Muscle of leg (tissue), 3 donors: ENCODE measurements at regions not wholly inside any gene's neighbourhood (a gene's known extent, or its start where the extent isn't known, plus 50 kb on each side); places are given as distances from the start of the nearest gene placed in this dataset.

Source experiments
- DNase-seq: peaks from one replicate; pipeline ENCODE4 v3.0.0; 2013
- H3K27ac ChIP-seq: one replicate; pipeline ENCODE4 v1.5.1; 2013; ENCODE audit warnings: mild to moderate bottlenecking, low read length, control low read depth
- H3K27me3 ChIP-seq: one replicate; pipeline ENCODE4 v1.6.1; 2013; ENCODE audit warnings: low read length; ENCODE audit not compliant: control insufficient read depth, insufficient read depth
- H3K36me3 ChIP-seq: one replicate; pipeline ENCODE4 v1.6.1; 2013; ENCODE audit warnings: low read length; ENCODE audit not compliant: control insufficient read depth, insufficient read depth
- H3K4me1 ChIP-seq: one replicate; pipeline ENCODE4 v1.6.1; 2013; ENCODE audit warnings: low read length; ENCODE audit not compliant: control insufficient read depth, insufficient read depth
- H3K4me3 ChIP-seq: one replicate; pipeline ENCODE4 v1.5.1; 2013; ENCODE audit warnings: low read length, control low read depth
- H3K9me3 ChIP-seq: replicated peaks from 2 replicates; pipeline ENCODE4 v1.6.1; 2013; ENCODE audit warnings: low read depth, low read length; ENCODE audit not compliant: control insufficient read depth
- WGBS: methylation state at CpG from one replicate; pipeline ENCODE4 v1.1.5; 2013; ENCODE audit warnings: missing lambda C conversion rate; ENCODE audit not compliant: insufficient coverage; 5-methylcytosine and 5-hydroxymethylcytosine counted together

DNA sequence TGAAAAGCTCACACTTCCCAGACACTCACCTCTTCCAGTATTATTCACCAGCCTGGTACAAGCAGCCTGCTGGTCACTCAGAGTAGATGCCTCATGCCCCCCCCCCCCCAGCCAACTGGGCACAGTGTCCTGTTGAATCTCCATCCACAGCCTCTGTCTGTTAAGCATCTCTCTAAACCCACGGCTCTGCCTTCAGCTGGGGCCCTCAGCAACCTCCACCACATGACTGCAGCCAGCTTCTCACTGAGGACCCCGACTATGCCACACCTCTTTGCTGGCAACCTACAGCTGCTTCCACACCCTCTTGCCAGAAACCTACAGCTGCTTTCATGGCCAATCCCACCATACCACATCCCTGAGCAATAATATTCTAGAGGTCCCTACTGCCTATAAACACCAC, 113.1 kb downstream of the RHOU start:
- Histone ChIP-seq H3K27me3 (no peaks in the 10 kb centered on the region), H3K9me3 (no peaks in the 10 kb centered on the region), H3K27ac (no peak overlapping the region), H3K4me3 (no peak overlapping the region), H3K36me3 (no peaks in the 10 kb centered on the region), H3K4me1 (peaks cover 13% of the 10 kb centered on the region)
- DNase-seq: no peak
- 37% methylated on average over 2 of the region's 2 CpGs for WGBS

DNA sequence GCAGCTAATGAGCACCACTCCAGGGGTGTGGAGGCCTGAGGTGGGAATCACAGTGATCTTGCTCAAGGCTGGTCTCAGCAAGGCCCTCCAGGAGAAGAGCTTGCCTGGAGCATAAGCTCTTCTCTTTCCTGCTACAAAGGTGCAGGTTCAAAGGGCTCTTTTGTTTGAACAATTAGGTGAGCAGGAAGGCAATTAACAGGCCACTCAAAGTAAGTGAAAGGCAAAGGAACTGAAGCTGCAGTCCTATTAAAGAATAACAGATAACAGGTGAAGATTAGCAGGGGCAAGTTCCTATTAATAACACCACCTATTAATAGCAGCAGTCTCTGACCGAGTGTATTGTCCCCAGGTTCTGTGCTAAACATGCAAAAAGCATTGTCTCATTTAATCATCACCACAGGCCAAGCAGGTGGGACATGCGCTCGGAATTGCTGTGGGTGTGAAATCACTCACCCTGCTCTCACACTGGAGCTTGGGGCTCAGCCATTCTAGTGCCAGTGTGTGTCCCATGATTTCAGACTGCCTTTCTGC, 113.8 kb downstream of the RHOU start:
- Histone ChIP-seq H3K36me3 (no peaks in the 10 kb centered on the region), H3K27me3 (no peaks in the 10 kb centered on the region), H3K27ac (no peak overlapping the region), H3K4me1 (peaks cover 13% of the 10 kb centered on the region), H3K4me3 (no peak overlapping the region), H3K9me3 (no peaks in the 10 kb centered on the region)
- WGBS: 85% methylated on average over 3 of the region's 3 CpGs
- DNase-seq: no peak

DNA sequence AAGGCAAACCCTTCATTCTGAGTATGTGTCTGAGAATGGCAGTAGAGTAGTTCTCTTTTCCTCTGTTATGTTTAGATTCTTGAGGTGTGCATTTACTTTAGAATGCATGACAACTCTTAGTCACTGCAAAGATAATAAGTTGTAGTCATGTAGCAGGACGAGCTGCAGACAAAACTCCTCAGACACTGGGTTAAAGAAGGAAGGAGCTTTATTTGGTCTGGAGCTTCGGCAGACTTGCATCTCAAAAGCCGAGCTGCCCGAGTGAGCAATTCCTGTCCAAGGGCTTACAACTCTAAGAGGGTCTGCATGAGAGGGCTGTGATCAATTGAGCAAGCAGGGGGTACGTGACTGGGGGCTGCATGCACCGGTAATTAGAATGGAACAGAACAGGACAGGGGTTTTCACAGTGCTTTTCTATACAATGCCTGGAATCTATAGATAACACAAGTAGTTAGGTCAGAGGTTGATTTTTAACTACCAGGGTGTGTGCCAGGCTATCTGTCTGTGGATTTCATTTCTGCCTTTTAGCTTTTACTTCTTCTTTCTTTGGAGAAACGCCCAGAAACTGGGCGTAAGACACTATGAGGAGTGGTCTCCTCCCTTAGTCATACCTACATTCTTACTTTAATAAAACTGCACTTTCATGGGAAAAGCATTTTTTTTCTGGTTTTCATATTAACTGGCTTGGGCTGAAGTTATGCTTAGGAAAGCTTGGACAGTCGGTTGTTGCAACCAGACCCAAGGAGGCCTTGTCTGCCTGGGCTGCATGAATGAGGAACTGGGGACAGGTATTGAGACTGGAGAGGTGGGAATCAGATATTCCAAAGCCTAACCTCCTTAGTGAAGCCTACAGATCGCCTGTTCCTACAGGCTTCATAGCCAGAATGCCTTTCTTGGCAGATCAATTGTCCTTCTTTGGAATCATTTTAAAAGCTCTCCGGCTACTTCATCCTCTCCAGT, 115.1 kb downstream of the RHOU start:
- no peak overlapping the region for H3K27ac ChIP-seq
- DNase-seq: no peak
- WGBS: 81% methylated on average over 4 of the region's 11 CpGs
- peaks cover 13% of the 10 kb centered on the region for H3K4me1 ChIP-seq
- H3K4me3 ChIP-seq: no peak overlapping the region
- no peaks in the 10 kb centered on the region for H3K36me3 ChIP-seq
- H3K27me3 ChIP-seq: no peaks in the 10 kb centered on the region
- H3K9me3 ChIP-seq: no peaks in the 10 kb centered on the region

DNA sequence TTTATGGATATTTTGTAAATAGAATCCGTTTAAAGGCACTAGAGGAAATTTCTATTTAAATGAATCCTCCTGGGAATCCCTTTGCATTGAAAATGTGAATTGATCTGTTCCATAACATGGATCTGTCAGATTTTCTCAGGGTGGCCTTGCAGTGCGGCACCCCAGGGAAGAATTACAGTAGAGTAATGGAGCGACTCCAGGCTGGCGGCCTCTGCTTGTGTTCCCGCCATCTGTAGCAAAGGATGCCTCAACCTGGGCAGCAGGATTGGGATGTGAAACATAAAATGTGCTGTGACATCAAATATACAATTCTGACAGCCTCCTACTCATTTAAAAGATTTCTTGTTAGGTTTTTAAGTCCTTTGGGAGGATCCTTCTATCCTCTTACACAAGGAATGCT, 115.9 kb downstream of the RHOU start:
- peaks cover 3% of the 10 kb centered on the region for H3K27me3 ChIP-seq
- WGBS: 87% methylated on average over 3 of the region's 5 CpGs
- no peak for DNase-seq
- H3K4me1 ChIP-seq: peaks cover 13% of the 10 kb centered on the region
- H3K27ac ChIP-seq: no peak overlapping the region
- H3K36me3 ChIP-seq: no peaks in the 10 kb centered on the region
- no peaks in the 10 kb centered on the region for H3K9me3 ChIP-seq
- H3K4me3 ChIP-seq: no peak overlapping the region

DNA sequence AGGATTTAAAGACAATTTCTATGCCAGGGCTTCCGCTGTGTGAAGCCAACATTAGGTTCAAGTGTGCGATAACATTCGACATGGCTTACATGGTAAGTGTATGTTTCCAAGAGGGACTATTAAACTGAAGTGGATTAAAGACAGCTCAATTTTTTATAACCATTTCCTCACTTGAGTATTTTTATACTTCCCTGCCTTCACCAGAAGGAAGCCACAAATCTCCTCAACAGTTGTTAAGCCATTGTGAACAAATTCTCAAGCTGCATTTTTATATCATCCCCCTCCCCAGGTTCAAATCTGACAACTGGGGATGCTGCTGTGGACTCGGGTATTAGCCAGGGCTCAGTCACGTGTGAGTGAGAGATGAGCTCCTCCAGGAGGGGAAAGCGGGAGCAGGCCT, 116.3 kb downstream of the RHOU start:
- H3K4me1 ChIP-seq: peaks cover 13% of the 10 kb centered on the region
- DNase-seq: no peak

DNA sequence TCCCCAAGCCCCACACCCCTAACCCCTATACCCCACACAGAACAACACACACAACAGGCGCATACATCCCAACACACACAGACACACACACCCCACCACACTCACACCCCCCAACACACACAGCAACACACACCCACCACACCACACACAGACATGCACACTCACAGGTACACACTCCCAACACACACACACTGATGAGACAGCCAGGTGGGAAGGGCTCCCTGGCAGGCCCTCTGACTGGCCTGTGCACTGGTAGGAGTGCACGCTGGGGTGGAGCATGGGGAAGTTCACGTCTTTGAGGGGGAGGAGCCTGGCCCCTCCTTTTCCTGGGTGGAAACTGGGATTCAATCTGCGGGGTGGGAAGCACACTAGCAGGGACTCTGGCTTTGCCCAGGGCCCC, 116.7 kb downstream of the RHOU start:
- peaks cover 13% of the 10 kb centered on the region for H3K4me1 ChIP-seq
- 100% methylated on average over 1 of the region's 4 CpGs for WGBS

More for the DNA sequence above, 116.3 kb downstream of the RHOU start:
- Histone ChIP-seq H3K27ac (no peak overlapping the region), H3K4me3 (no peak overlapping the region), H3K36me3 (no peaks in the 10 kb centered on the region), H3K27me3 (peaks cover 3% of the 10 kb centered on the region), H3K9me3 (no peaks in the 10 kb centered on the region)
- WGBS: 60% methylated on average over 1 of the region's 6 CpGs

DNA sequence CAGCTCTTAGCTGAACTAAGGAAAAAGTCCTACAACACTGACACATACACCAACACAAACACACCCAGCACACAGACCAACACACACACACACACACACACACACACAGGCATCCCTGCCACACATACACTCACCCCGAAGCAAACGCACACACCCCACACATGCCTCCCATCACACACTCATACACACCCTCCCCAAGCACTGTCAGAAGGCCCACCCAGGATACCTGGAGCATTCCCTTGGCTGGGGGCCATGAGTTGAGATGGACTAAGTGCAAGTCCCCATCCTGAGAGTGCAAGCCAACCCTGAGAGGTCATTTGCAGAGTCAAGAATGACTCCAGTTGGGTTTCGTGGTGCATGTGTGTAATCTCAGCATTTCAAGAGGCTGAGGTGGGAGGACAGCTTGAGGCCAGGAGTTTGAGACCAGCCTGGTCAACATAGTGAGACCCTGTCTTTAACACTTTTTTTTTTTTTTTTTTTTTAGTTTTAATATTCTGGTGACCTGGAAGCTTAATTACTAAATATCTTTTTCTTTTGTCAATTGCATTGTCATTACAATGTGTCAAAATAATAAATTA, 117.3 kb downstream of the RHOU start:
- Histone ChIP-seq H3K4me1 (peaks cover 13% of the 10 kb centered on the region), H3K27ac (no peak overlapping the region), H3K36me3 (no peaks in the 10 kb centered on the region), H3K27me3 (peaks cover 3% of the 10 kb centered on the region), H3K9me3 (no peaks in the 10 kb centered on the region), H3K4me3 (no peak overlapping the region)
- DNase-seq: no peak
- no CpG with 5 or more reads among the region's 3 CpGs for WGBS

More for the DNA sequence above, 116.7 kb downstream of the RHOU start:
- H3K9me3 ChIP-seq: no peaks in the 10 kb centered on the region
- no peaks in the 10 kb centered on the region for H3K36me3 ChIP-seq
- DNase-seq: no peak
- no peak overlapping the region for H3K27ac ChIP-seq
- H3K27me3 ChIP-seq: peaks cover 3% of the 10 kb centered on the region
- no peak overlapping the region for H3K4me3 ChIP-seq

DNA sequence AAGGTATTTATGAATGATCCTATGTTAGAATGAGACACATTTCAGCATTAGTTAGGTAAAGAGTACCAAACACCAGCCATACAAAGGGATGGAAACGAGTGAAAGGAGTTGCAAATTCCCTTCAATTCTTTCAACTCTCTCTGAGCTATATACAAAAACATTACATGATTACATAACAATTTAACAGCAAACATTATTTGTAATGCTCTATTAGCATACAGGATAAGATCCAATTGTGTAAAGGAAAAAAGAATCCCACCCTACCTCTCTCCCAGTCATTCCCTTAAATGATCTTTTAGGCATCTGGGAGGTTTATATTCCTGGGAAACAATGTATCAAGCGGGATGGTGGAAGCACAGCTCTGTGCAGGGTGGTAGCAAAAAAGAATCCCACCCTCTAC, 117.9 kb downstream of the RHOU start:
- H3K27me3 ChIP-seq: peaks cover 3% of the 10 kb centered on the region
- H3K4me3 ChIP-seq: no peak overlapping the region
- H3K27ac ChIP-seq: no peak overlapping the region
- WGBS: no CpG with 5 or more reads among the region's 2 CpGs
- H3K36me3 ChIP-seq: no peaks in the 10 kb centered on the region
- H3K9me3 ChIP-seq: no peaks in the 10 kb centered on the region
- peaks cover 12% of the 10 kb centered on the region for H3K4me1 ChIP-seq
- DNase-seq: no peak

DNA sequence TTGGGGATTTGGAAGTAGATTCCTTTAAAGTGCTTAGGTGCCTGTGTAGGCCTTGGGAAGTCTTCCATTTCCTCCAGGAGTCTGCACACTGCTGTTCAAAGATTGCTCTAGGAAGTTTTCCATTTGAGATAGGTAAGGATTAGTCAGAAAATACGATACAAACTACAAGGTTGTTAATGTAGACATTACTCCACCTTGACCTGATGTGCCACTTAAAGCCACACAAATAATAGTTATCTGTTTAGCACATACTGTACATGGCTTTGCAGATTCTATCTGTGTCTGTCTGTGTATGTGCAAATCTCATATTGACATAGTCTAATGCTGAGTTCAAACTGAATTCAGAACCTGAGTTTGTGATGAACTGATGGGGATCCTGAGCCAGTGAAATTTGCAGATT, 118.4 kb downstream of the RHOU start:
- no peak for DNase-seq
- no peaks in the 10 kb centered on the region for H3K36me3 ChIP-seq
- no peak overlapping the region for H3K4me3 ChIP-seq
- peaks cover 3% of the 10 kb centered on the region for H3K27me3 ChIP-seq
- peaks cover 8% of the 10 kb centered on the region for H3K4me1 ChIP-seq
- no CpG with 5 or more reads among the region's 1 CpG for WGBS
- H3K9me3 ChIP-seq: no peaks in the 10 kb centered on the region
- H3K27ac ChIP-seq: no peak overlapping the region

DNA sequence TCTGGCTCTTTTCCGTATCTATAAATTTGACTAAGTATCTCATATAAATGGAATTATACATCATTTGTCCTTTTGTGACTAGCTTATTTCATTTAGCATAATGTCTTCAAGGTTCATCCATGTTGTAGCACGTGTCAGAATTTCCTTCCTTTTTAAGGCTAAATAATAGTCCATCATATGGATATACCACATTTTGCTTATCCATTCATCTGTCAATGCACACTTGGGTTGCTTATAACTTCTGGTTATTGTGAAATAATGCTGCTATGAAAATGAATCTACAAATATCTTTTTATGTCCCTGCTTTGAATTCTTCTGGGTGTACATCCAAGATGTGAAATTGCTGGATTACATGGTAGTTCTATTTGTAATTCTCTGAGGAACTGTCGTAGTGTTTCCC, 119.6 kb downstream of the RHOU start:
- H3K27ac ChIP-seq: no peak overlapping the region
- H3K36me3 ChIP-seq: no peaks in the 10 kb centered on the region
- peaks cover 3% of the 10 kb centered on the region for H3K27me3 ChIP-seq
- no CpG with 5 or more reads among the region's 3 CpGs for WGBS
- no peaks in the 10 kb centered on the region for H3K9me3 ChIP-seq
- no peak for DNase-seq
- no peak overlapping the region for H3K4me3 ChIP-seq
- H3K4me1 ChIP-seq: no peaks in the 10 kb centered on the region
